Type B pancreatic cell (in vitro differentiated cells): ENCODE measurements at regions not wholly inside any gene's neighbourhood (a gene's known extent, or its start where the extent isn't known, plus 50 kb on each side); places are given as distances from the start of the nearest gene placed in this dataset.

Experiments used
- DNase-seq: peaks from one replicate; pipeline ENCODE4 v3.0.0; 2021; ENCODE audit warnings: mixed read lengths; ENCODE audit not compliant: unreplicated experiment; ENCODE audit errors: extremely low spot score
- H3K27ac Mint-ChIP-seq: 2 replicates; pipeline ENCODE4 v1.8.0; 2021; ENCODE audit warnings: mild to moderate bottlenecking, mixed read lengths
- H3K27me3 Mint-ChIP-seq: 2 replicates; pipeline ENCODE4 v1.8.0; 2021; ENCODE audit warnings: mixed read lengths
- H3K36me3 Mint-ChIP-seq: 2 replicates; pipeline ENCODE4 v1.8.0; 2021; ENCODE audit warnings: mixed read lengths
- H3K4me1 Mint-ChIP-seq: one replicate; pipeline ENCODE4 v1.8.0; 2021; ENCODE audit warnings: mixed read lengths; ENCODE audit not compliant: unreplicated experiment
- H3K4me3 Mint-ChIP-seq: 2 replicates; pipeline ENCODE4 v1.8.0; 2021; ENCODE audit warnings: mild to moderate bottlenecking, mixed read lengths
- H3K9me3 Mint-ChIP-seq: 2 replicates; pipeline ENCODE4 v1.8.0; 2021; ENCODE audit warnings: mixed read lengths
- TF ChIP-seq, protein P1 (sequence below): fragments of 200-600 bp; sonication (generic); conservative IDR thresholded peaks from 2 replicates; pipeline ENCODE4 v1.5.0; 2021; ENCODE audit warnings: antibody characterized with exemption, mild to moderate bottlenecking

DNA sequence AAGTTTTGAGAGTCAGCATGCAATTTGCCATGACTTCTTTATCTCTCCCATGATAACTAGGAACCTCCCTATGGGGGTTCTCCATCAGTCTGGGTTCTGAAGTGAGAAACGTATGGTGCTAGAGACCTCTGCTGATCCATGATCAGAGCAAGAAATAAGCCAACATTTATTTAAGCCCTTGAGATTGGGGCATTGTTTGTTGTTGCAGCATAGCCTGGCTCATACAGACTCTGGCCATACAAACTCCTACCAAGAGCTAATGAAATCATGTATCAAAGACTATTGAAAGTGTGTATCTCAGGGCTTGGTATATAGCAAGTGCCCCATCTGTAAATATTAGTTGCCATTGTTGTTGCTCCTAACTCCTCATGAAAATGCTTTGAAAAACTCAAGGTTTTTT lies 233.9 kb downstream of the MAF start:
- no peaks in the 10 kb centered on the region for H3K36me3 Mint-ChIP-seq
- no peaks in the 10 kb centered on the region for H3K4me1 Mint-ChIP-seq
- H3K27me3 Mint-ChIP-seq = peaks cover 18% of the 10 kb centered on the region
- TF ChIP-seq, protein P1, sequence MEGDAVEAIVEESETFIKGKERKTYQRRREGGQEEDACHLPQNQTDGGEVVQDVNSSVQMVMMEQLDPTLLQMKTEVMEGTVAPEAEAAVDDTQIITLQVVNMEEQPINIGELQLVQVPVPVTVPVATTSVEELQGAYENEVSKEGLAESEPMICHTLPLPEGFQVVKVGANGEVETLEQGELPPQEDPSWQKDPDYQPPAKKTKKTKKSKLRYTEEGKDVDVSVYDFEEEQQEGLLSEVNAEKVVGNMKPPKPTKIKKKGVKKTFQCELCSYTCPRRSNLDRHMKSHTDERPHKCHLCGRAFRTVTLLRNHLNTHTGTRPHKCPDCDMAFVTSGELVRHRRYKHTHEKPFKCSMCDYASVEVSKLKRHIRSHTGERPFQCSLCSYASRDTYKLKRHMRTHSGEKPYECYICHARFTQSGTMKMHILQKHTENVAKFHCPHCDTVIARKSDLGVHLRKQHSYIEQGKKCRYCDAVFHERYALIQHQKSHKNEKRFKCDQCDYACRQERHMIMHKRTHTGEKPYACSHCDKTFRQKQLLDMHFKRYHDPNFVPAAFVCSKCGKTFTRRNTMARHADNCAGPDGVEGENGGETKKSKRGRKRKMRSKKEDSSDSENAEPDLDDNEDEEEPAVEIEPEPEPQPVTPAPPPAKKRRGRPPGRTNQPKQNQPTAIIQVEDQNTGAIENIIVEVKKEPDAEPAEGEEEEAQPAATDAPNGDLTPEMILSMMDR = no peak
- no peak overlapping the region for H3K27ac Mint-ChIP-seq
- H3K9me3 Mint-ChIP-seq = peaks cover 4% of the 10 kb centered on the region
- no peak overlapping the region for H3K4me3 Mint-ChIP-seq
- no peak for DNase-seq

DNA sequence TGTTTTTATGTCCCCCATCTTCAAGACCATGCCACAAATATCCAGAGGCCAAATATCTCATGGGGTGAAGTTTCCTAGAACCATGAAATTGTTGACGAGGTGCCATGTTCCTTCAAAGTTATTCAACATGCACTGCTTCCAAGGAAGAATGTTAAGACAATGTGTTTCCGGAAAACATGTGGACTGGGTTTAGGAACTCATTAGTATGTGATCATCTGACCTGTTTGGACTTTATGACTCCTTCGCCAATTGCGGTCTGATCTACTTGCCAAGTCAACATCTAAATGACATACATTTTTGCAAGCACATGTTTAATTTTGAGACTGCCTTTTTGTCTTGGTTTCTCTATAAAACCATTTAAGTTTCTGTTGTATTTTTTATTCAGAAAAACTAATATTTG lies 234.8 kb downstream of the MAF start:
- Mint-ChIP-seq H3K4me1 (no peaks in the 10 kb centered on the region), H3K36me3 (no peaks in the 10 kb centered on the region), H3K27ac (no peak overlapping the region), H3K4me3 (no peak overlapping the region), H3K27me3 (peaks cover 16% of the 10 kb centered on the region), H3K9me3 (no peaks in the 10 kb centered on the region)
- no peak for DNase-seq
- TF ChIP-seq, protein P1 = no peak

DNA sequence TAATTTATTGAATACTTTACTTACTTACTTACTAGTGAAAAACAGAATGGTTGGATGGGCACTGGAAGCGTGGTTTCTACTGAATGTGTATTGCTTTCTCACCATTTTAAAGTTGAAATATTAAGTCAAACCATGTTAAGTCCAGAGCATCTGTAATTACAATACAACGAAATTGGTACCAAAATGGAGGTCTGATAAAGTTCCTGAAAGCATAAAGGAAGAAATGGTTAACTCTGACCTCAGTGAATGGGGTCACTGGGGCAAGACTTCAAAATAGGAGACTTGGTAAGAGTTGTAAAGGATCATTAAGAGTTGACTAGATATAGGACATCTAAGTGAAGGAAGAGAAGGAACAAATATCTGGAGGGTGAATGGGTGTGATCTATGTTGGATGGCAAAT lies 237.1 kb downstream of the MAF start:
- TF ChIP-seq, protein P1 = no peak
- Mint-ChIP-seq H3K27ac (no peak overlapping the region), H3K36me3 (no peaks in the 10 kb centered on the region), H3K27me3 (peaks cover 16% of the 10 kb centered on the region), H3K4me3 (no peak overlapping the region), H3K4me1 (no peaks in the 10 kb centered on the region), H3K9me3 (no peaks in the 10 kb centered on the region)
- no peak for DNase-seq

DNA sequence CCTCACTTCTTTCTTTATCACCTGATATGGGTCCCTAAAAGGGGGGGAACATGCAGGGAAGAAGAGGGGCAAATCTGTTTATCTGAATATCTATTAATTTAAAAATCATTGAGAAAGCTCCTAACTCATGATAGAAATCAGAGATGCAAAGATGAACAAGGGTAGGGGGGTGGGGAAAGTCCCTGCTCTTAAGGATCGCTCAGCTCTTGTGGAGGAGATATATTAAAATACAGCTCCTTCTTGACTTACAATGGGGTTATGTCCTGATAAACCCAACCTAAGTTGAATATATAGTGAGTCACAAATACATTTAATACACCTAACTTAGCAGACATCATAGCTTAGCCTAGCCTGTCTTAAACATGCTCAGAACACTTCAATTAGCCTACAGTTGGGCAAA lies 237.5 kb downstream of the MAF start:
- H3K4me3 Mint-ChIP-seq = no peak overlapping the region
- H3K9me3 Mint-ChIP-seq = no peaks in the 10 kb centered on the region
- DNase-seq = no peak

DNA sequence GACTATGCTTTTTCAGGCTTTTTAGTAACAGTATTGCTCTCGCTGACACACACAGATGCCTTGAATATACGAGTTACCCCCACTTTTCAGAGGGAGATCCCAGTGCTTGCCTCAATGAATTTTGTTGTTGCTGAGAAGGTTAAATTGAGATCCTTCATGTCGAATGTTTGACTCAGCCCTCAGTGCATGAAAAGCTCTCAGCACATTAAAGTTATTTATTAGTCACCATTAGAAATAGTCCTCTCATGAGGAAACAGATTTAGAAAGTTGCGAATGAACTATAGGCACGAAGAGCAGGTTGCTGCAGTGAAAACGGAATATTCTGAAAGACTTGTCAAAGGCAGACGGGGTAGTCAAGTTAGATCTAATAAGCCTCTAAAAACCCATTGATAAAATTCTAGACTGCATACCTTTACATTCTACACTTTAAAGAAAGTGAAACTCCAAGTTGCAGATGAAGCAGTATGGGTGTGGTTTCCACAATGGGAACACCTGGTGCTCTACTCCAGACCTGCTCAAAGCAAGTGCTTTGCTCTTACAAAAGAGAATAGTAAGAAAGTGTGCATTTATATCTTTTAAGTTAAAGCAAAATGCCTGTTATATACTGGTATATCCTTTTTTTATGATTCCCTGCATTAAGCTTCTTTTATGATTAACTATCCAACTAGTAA lies 238.1 kb downstream of the MAF start:
- Mint-ChIP-seq H3K36me3 (no peaks in the 10 kb centered on the region), H3K9me3 (no peaks in the 10 kb centered on the region), H3K4me3 (no peak overlapping the region), H3K27ac (no peak overlapping the region), H3K4me1 (no peaks in the 10 kb centered on the region), H3K27me3 (peaks cover 16% of the 10 kb centered on the region)
- no peak for DNase-seq
- TF ChIP-seq, protein P1 = no peak

More for the DNA sequence above, 237.5 kb downstream of the MAF start:
- Mint-ChIP-seq H3K27ac (no peak overlapping the region), H3K36me3 (no peaks in the 10 kb centered on the region), H3K27me3 (peaks cover 16% of the 10 kb centered on the region), H3K4me1 (no peaks in the 10 kb centered on the region)
- TF ChIP-seq, protein P1 = no peak
